GM19452 (cell line): ENCODE measurements at regions not wholly inside any gene's neighbourhood (a gene's known extent, or its start where the extent isn't known, plus 50 kb on each side); places are given as distances from the start of the nearest gene placed in this dataset.
"Not testable (repeated sequence)": the region's sequence is repeated elsewhere in the genome, so short reads cannot be mapped to it uniquely, and the experiment has no call there.

Experiments used
- ATAC-seq: cut with Tn5 transposase; IDR thresholded peaks from one replicate; pipeline ENCODE4 v1.9.1; 2021; ENCODE audit not compliant: unreplicated experiment

- not testable (repeated sequence) for ATAC-seq
Measured at GRCh38 chr6:104676679-104677078, 183.0 kb downstream of the HACE1 start.

GRCh38 chr6:104675161-104675560, 184.6 kb downstream of the HACE1 start:
- ATAC-seq = not testable (repeated sequence)

GRCh38 chr6:104673078-104673477, 186.6 kb downstream of the HACE1 start:
- ATAC-seq = not testable (repeated sequence)

GRCh38 chr6:104671591-104671891, 188.2 kb downstream of the HACE1 start:
- ATAC-seq = not testable (repeated sequence)

GRCh38 chr6:104670834-104671590, 188.7 kb downstream of the HACE1 start:
- not testable (repeated sequence) for ATAC-seq

- ATAC-seq = no peak
Measured at GRCh38 chr6:104669483-104669882, 190.2 kb downstream of the HACE1 start.

- ATAC-seq = no peak
Measured at GRCh38 chr6:104656235-104656634, 203.5 kb downstream of the HACE1 start.

GRCh38 chr6:104653781-104654180, 205.9 kb downstream of the HACE1 start:
- ATAC-seq = no peak

GRCh38 chr6:104648347-104648746, 211.4 kb downstream of the HACE1 start:
- ATAC-seq = no peak

- ATAC-seq = no peak
Measured at GRCh38 chr6:104644848-104645247, 214.9 kb downstream of the HACE1 start.

GRCh38 chr6:104642871-104643270, 216.8 kb downstream of the HACE1 start:
- no peak for ATAC-seq

- no peak for ATAC-seq
Measured at GRCh38 chr6:104640761-104641160, 219.0 kb downstream of the HACE1 start.

GRCh38 chr6:104640150-104640700, 219.5 kb downstream of the HACE1 start:
- ATAC-seq = no peak

GRCh38 chr6:104639668-104640067, 220.1 kb downstream of the HACE1 start:
- peak; percentile 86 for ATAC-seq

- ATAC-seq = no peak
Measured at GRCh38 chr6:104638841-104639290, 220.9 kb downstream of the HACE1 start.

GRCh38 chr6:104633125-104633524, 226.6 kb downstream of the HACE1 start:
- ATAC-seq = no peak

GRCh38 chr6:104632588-104632987, 227.1 kb downstream of the HACE1 start:
- no peak for ATAC-seq

GRCh38 chr6:104630955-104631354, 228.8 kb downstream of the HACE1 start:
- no peak for ATAC-seq

GRCh38 chr6:104630522-104630921, 229.2 kb downstream of the HACE1 start:
- ATAC-seq = no peak

GRCh38 chr6:104629826-104630225, 229.9 kb downstream of the HACE1 start:
- ATAC-seq = no peak

GRCh38 chr6:104625536-104625935, 234.2 kb downstream of the HACE1 start:
- ATAC-seq = no peak

- no peak for ATAC-seq
Measured at GRCh38 chr6:104623052-104623690, 236.5 kb downstream of the HACE1 start.
